OCI-LY3 (cell line): ENCODE measurements at regions not wholly inside any gene's neighbourhood (a gene's known extent, or its start where the extent isn't known, plus 50 kb on each side); places are given as distances from the start of the nearest gene placed in this dataset.

Experiments
- H2AFZ ChIP-seq: fragments of 200-600, 300-600 bp; shearing (Covaris generic); 2 replicates; pipeline ENCODE4 v1.6.0; 2014; ENCODE audit warnings: antibody characterized with exemption, low read depth, low read length
- H3K27ac ChIP-seq: fragments of 200-600, 300-600 bp; sonication (generic); 2 replicates; pipeline ENCODE4 v1.5.1; 2014; ENCODE audit warnings: mild to moderate bottlenecking, low read length, moderate library complexity, mixed read lengths
- H3K27me3 ChIP-seq: fragments of 200-600, 300-600 bp; sonication (generic); 2 replicates; pipeline ENCODE4 v1.6.1; 2014; ENCODE audit warnings: low read depth, low read length, mixed read lengths
- H3K36me3 ChIP-seq: fragments of 200-600, 300-600 bp; sonication (generic); replicated peaks from 2 replicates; pipeline ENCODE3; 2014; ENCODE audit warnings: low read depth, low read length, mixed read lengths
- H3K4me1 ChIP-seq: fragments of 300-600, 200-600 bp; sonication (generic); 2 replicates; pipeline ENCODE4 v1.6.1; 2014; ENCODE audit warnings: low read length, mixed read lengths
- H3K4me2 ChIP-seq: fragments of 200-600, 300-600 bp; sonication (generic); 2 replicates; pipeline ENCODE4 v1.6.1; 2014; ENCODE audit warnings: low read length, mixed read lengths
- H3K4me3 ChIP-seq: fragments of 300-600, 200-600 bp; sonication (generic); 2 replicates; pipeline ENCODE4 v1.5.1; 2014; ENCODE audit warnings: antibody characterized with exemption, mild to moderate bottlenecking, low read length, moderate library complexity
- H3K79me2 ChIP-seq: fragments of 300-600, 200-600 bp; shearing (Covaris generic); 2 replicates; pipeline ENCODE4 v1.6.1; 2014; ENCODE audit warnings: mild to moderate bottlenecking, low read length, mixed read lengths
- H3K9ac ChIP-seq: fragments of 300-600, 200-600 bp; shearing (Covaris generic); 2 replicates; pipeline ENCODE4 v1.6.0; 2014; ENCODE audit warnings: mild to moderate bottlenecking, low read length, moderate library complexity
- H3K9me3 ChIP-seq: fragments of 200-600, 300-600 bp; shearing (Covaris generic); 2 replicates; pipeline ENCODE4 v1.6.1; 2014; ENCODE audit warnings: low read length, mixed read lengths; ENCODE audit not compliant: insufficient read depth
- H4K20me1 ChIP-seq: fragments of 200-600, 300-600 bp; sonication (generic); 2 replicates; pipeline ENCODE4 v1.6.1; 2016; ENCODE audit warnings: low read length, mixed read lengths; ENCODE audit not compliant: insufficient read depth
- EZH2phosphoT487 ChIP-seq: fragments of 200-600 bp; shearing (Covaris generic); IDR thresholded peaks from 2 replicates; pipeline ENCODE4 v1.6.1; 2018; ENCODE audit warnings: antibody characterized with exemption, mixed run types, low read depth
- TF ChIP-seq, protein P1 (sequence below): fragments of 200-600, 300-600 bp; sonication (generic); IDR thresholded peaks from 2 replicates; pipeline ENCODE4 v1.5.1; 2014; ENCODE audit warnings: antibody characterized with exemption, low read length, low read depth

GRCh38 chr16:62100651-62101050 lies 64.4 kb upstream of the CDH8 start:
- no peak overlapping the region for H2AFZ ChIP-seq
- no peaks in the 10 kb centered on the region for H3K27me3 ChIP-seq
- no peak overlapping the region for H3K9ac ChIP-seq
- H3K36me3 ChIP-seq = no peaks in the 10 kb centered on the region
- no peaks in the 10 kb centered on the region for H3K9me3 ChIP-seq
- H3K4me3 ChIP-seq = no peak overlapping the region
- TF ChIP-seq, protein P1, sequence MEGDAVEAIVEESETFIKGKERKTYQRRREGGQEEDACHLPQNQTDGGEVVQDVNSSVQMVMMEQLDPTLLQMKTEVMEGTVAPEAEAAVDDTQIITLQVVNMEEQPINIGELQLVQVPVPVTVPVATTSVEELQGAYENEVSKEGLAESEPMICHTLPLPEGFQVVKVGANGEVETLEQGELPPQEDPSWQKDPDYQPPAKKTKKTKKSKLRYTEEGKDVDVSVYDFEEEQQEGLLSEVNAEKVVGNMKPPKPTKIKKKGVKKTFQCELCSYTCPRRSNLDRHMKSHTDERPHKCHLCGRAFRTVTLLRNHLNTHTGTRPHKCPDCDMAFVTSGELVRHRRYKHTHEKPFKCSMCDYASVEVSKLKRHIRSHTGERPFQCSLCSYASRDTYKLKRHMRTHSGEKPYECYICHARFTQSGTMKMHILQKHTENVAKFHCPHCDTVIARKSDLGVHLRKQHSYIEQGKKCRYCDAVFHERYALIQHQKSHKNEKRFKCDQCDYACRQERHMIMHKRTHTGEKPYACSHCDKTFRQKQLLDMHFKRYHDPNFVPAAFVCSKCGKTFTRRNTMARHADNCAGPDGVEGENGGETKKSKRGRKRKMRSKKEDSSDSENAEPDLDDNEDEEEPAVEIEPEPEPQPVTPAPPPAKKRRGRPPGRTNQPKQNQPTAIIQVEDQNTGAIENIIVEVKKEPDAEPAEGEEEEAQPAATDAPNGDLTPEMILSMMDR = no peak
- TF ChIP-seq EZH2phosphoT487 = no peak
- no peaks in the 10 kb centered on the region for H3K79me2 ChIP-seq
- no peaks in the 10 kb centered on the region for H3K4me1 ChIP-seq
- H4K20me1 ChIP-seq = no peaks in the 10 kb centered on the region
- H3K4me2 ChIP-seq = no peak overlapping the region
- H3K27ac ChIP-seq = no peak overlapping the region

- H3K4me1 ChIP-seq = no peaks in the 10 kb centered on the region
- no peaks in the 10 kb centered on the region; the same call in 1 of the 2 replicates for H4K20me1 ChIP-seq
- H3K4me2 ChIP-seq = no peak overlapping the region
- no peaks in the 10 kb centered on the region for H3K79me2 ChIP-seq
- TF ChIP-seq, protein P1 = no peak
- no peak for TF ChIP-seq EZH2phosphoT487
- no peak overlapping the region for H3K4me3 ChIP-seq
- no peaks in the 10 kb centered on the region for H3K9me3 ChIP-seq
- no peak overlapping the region for H3K27ac ChIP-seq
- H3K27me3 ChIP-seq = no peaks in the 10 kb centered on the region
- H2AFZ ChIP-seq = no peak overlapping the region
- no peak overlapping the region for H3K9ac ChIP-seq
- no peaks in the 10 kb centered on the region for H3K36me3 ChIP-seq
Observed at GRCh38 chr16:62089715-62090114, 53.5 kb upstream of the CDH8 start.

DNA sequence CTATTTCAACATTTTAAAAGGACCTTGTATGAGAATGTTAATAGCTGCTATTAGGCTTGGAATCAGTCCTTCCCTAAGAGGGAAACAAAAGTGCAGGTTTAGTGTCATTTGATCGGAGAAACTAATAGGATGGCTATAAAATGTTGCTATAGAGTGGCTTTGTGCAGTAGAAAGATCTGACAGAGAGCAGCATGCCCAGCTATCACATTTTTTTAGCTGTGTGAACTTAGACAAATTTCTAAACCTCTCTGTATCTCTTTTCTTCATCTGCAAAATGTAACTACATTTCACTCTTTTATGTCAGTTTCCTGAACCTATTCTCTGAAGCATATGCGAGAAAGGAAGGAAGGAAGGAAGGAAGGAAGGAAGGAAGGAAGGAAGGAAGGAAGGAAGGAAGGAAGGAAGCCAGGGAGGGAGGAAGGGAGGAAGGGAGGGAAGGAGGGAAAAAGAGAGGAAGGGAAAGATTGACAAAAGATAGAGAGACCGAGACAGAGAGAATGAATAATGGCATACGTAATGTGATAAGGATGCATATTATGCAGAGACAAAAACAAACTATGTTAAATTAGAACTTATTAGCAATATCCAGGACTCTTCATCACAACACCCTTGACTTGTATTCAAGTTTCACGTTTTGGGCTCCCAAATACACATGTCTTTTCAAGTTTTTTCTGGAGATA lies 52.6 kb upstream of the CDH8 start:
- Histone ChIP-seq H3K9me3 (no peaks in the 10 kb centered on the region), H3K4me2 (no peak overlapping the region), H3K27me3 (no peaks in the 10 kb centered on the region), H3K4me3 (no peak overlapping the region), H2AFZ (no peak overlapping the region), H4K20me1 (no peaks in the 10 kb centered on the region; the same call in 1 of the 2 replicates), H3K36me3 (no peaks in the 10 kb centered on the region), H3K9ac (no peak overlapping the region), H3K4me1 (no peaks in the 10 kb centered on the region), H3K27ac (no peak overlapping the region), H3K79me2 (no peaks in the 10 kb centered on the region)
- TF ChIP-seq, protein P1 = no peak
- TF ChIP-seq EZH2phosphoT487 = no peak
